Spleen (tissue), 11 donors: ENCODE measurements at regions not wholly inside any gene's neighbourhood (a gene's known extent, or its start where the extent isn't known, plus 50 kb on each side); places are given as distances from the start of the nearest gene placed in this dataset.

Experiments used
- DNase-seq: peaks from one replicate; pipeline ENCODE4 v3.0.0-alpha.2; 2020
- H3K27ac ChIP-seq, 8 donors: fragments of 200-600 bp; sonication (generic) in 7 of 8; 1 replicate in 4 of 8; 2 replicates in 4 of 8; pipeline versions ENCODE4 v1.5.0 to v1.8.0; 2016 to 2021; ENCODE audit warnings: inconsistent platforms in 4 of 8, mild to moderate bottlenecking in 4 of 8, moderate library complexity in 1 of 8
- H3K27me3 ChIP-seq, 7 donors: fragments of 200-600 bp; sonication (generic) in 6 of 7; replicated peaks in 1 of 7; 1 replicate in 4 of 7; 2 replicates in 3 of 7; pipeline versions ENCODE4 v1.5.0 to v1.8.0; 2016 to 2021; ENCODE audit warnings: inconsistent platforms in 3 of 7, mild to moderate bottlenecking in 1 of 7
- H3K36me3 ChIP-seq, 6 donors: fragments of 200-600 bp; sonication (generic) in 5 of 6; 1 replicate in 4 of 6; 2 replicates in 2 of 6; pipeline versions ENCODE4 v1.5.0 to v1.8.0; 2016 to 2021; ENCODE audit warnings: inconsistent platforms in 2 of 6
- H3K4me1 ChIP-seq, 6 donors: fragments of 200-600 bp; sonication (generic) in 5 of 6; 1 replicate in 3 of 6; 2 replicates in 3 of 6; pipeline versions ENCODE4 v1.5.0 to v1.8.0; 2016 to 2021; ENCODE audit warnings: inconsistent platforms in 3 of 6
- H3K4me3 ChIP-seq, 8 donors: fragments of 200-600 bp; sonication (generic) in 7 of 8; 1 replicate in 4 of 8; 2 replicates in 4 of 8; pipeline versions ENCODE4 v1.5.0 to v1.8.0; 2016 to 2021; ENCODE audit warnings: inconsistent platforms in 4 of 8, mild to moderate bottlenecking in 4 of 8, moderate library complexity in 2 of 8
- H3K9me3 ChIP-seq, 8 donors: fragments of 200-600 bp; sonication (generic) in 7 of 8; 1 replicate in 4 of 8; 2 replicates in 4 of 8; pipeline versions ENCODE4 v1.5.0 to v1.8.0; 2016 to 2021; ENCODE audit warnings: inconsistent platforms in 4 of 8
- CTCF ChIP-seq, 11 experiments: fragments of 200-600 bp in 7 of 11; fragments of 450-650 bp in 4 of 11; sonication (generic) in 4 of 11; IDR thresholded peaks in 8 of 11; conservative IDR thresholded peaks in 3 of 11; 1 replicate in 7 of 11; 2 replicates in 4 of 11; pipeline versions ENCODE4 v1.4.0 to v1.8.0; 2016 to 2021; ENCODE audit warnings: antibody characterized with exemption in 11 of 11, inconsistent platforms in 4 of 11, mild to moderate bottlenecking in 1 of 11
- POLR2A ChIP-seq, 3 donors: fragments of 450-650 bp; IDR thresholded peaks; one replicate each; pipeline ENCODE4 v1.5.1; 2017; ENCODE audit warnings: antibody characterized with exemption in 3 of 3, mild to moderate bottlenecking in 1 of 3
- POLR2AphosphoS5 ChIP-seq, 3 donors: sonication (generic); formaldehyde crosslinking; IDR thresholded peaks; one replicate each; pipeline ENCODE4 v1.5.1; 2017; ENCODE audit warnings: antibody characterized with exemption in 3 of 3
- WGBS, 5 donors: extraction: QIAGEN DNeasy Blood & Tissue Kit in 3 of 5; methylation state at CpG; one replicate each; pipeline versions ENCODE4 v1.1.5 to v1.1.7; 2013 to 2018; 5-methylcytosine and 5-hydroxymethylcytosine counted together
- intact Hi-C: fragments of 100-400 bp; cut with DNase I; formaldehyde crosslinking; loops from one replicate; pipeline ENCODE4 v1.15.0; 2023; ENCODE audit warnings: low total_unique reads
- donor health status: healthy with polysubstance abuse.
- donor health status: DM: no; HTN: no; CAD: no; lungs with moderate emphysema.
- donor health status: DM: no; HTN: no; CAD: no.
- donor health status: Bipolar disorder and iron deficiency.
- donor health status: healthy.
- donor health status: DM: no; HTN: no; CAD: no.
- donor health status: DM: yes; HTN: yes; CAD: no.

DNA sequence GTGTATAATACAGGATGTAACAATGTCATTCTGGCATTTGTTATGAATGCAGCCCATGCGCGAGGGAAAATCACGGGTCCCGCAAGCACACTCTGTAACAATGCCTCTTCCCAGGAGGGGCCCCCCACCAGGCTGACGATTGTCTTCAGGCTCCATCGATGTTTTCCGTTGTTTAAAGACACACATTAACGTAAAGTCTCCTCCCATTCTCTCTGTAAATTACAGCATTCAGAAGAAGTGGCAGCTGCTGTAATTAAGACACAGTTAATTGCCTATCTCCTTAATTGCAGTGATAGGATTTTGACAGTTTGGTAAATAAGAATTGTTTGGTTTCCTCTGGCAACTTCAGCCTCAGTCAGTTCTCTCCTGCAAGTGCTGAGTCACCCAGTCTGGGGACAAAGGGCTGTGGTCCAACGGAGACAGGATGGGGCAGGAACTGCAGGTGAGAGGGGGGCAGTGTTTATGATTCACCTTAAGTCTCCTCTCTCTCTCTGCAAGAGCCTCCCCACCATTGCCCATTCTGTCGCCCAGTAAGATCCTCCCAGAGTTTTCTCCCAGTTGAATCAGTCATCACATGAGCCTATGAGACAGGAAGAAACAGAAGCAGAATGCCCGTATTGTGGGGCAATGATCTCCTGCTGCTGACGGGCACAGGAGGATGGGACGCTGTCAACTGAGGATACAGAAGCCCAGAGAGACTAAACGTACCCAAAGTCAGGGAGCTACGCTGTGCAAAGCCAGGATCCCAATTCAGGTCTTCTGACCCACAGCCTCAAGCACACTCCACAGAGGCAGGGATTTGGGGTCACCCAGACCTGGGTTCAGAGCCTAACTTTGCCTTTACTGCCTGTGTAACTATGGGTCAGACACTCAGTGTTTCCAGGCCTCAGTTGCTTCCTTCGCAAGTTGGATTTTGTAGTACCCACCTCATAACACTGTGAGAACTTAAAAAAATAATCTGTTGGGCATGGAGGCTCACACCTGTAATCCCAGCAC, 110.0 kb downstream of the ADSS2 start:
- WGBS, 5 donors, result 36 to 50% (median 37%) methylated on average over 15 to 16 of the region's 16 CpGs
- intact Hi-C loops, result no loop called here

DNA sequence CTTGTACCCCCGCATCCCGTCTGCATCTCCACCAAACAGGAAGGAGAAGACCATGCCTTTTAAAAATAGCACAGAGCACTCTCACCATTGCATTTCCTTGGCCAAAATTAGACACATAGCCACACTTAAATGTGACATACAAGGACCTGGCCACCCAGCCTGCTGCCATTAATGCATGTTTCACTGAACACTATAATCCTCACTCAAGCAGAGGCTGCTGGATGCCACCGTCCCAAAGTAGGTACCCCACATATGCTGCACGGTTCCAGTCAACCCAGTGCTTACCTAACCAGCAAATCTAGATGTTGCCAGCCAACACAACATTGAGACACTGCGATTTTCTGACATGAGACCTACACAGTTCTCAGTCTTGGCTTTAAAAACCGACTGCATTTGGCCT, 107.7 kb downstream of the ADSS2 start:
- Histone ChIP-seq H3K27ac (no peak overlapping the region), H3K27me3 (no peaks in the 10 kb centered on the region), H3K4me1 (peaks cover 0 to 6% (median 0%) of the 10 kb centered on the region in 6 donors), H3K9me3 (peaks cover 0 to 17% (median 9%) of the 10 kb centered on the region in 8 donors), H3K4me3 (no peak overlapping the region), H3K36me3 (no peaks in the 10 kb centered on the region)
- WGBS, 5 donors, result 79 to 87% (median 84%) methylated on average over 6 of the region's 6 CpGs
- intact Hi-C loops, result no loop called here
- TF ChIP-seq POLR2AphosphoS5 (IDR thresholded peaks at IDR 0.05) (no peak), POLR2A (IDR thresholded peaks at IDR 0.05) (no peak), CTCF (IDR thresholded peaks at IDR 0.05 in 8 of 11, conservative IDR thresholded peaks at IDR 0.05 in 3 of 11) (no peak)
- no peak for DNase-seq

More for the DNA sequence above, 110.0 kb downstream of the ADSS2 start:
- DNase-seq, result no peak
- H3K36me3 ChIP-seq, result no peaks in the 10 kb centered on the region
- TF ChIP-seq POLR2AphosphoS5 (IDR thresholded peaks at IDR 0.05) (no peak), POLR2A (IDR thresholded peaks at IDR 0.05) (no peak), CTCF (IDR thresholded peaks at IDR 0.05 in 8 of 11, conservative IDR thresholded peaks at IDR 0.05 in 3 of 11) (no peak)
- peaks cover 0 to 4% (median 4%) of the 10 kb centered on the region in 8 donors for H3K9me3 ChIP-seq
- no peaks in the 10 kb centered on the region for H3K27me3 ChIP-seq
- H3K27ac ChIP-seq, result peak overlapping the region in 1 of 8 donors; percentile 50
- no peak overlapping the region for H3K4me3 ChIP-seq
- peaks cover 0 to 6% (median 0%) of the 10 kb centered on the region in 6 donors for H3K4me1 ChIP-seq

GRCh38 chr1:244346972-244347618, 104.6 kb downstream of the ADSS2 start:
- intact Hi-C loops, result no loop called here
- no peak for DNase-seq
- Histone ChIP-seq H3K4me3 (no peak overlapping the region), H3K27ac (no peak overlapping the region), H3K27me3 (no peaks in the 10 kb centered on the region), H3K9me3 (peaks cover 0 to 17% (median 9%) of the 10 kb centered on the region in 8 donors), H3K4me1 (peaks cover 0 to 18% (median 8%) of the 10 kb centered on the region in 6 donors), H3K36me3 (no peaks in the 10 kb centered on the region)
- WGBS, 5 donors, result 89 to 97% (median 95%) methylated on average over 6 of the region's 6 CpGs
- TF ChIP-seq CTCF (IDR thresholded peaks at IDR 0.05 in 8 of 11, conservative IDR thresholded peaks at IDR 0.05 in 3 of 11) (no peak), POLR2A (IDR thresholded peaks at IDR 0.05) (no peak)

- Histone ChIP-seq H3K27ac (no peak overlapping the region), H3K36me3 (no peaks in the 10 kb centered on the region), H3K9me3 (peaks cover 0 to 17% (median 9%) of the 10 kb centered on the region in 8 donors), H3K4me1 (peaks cover 0 to 18% (median 9%) of the 10 kb centered on the region in 6 donors), H3K4me3 (no peak overlapping the region), H3K27me3 (no peaks in the 10 kb centered on the region)
- DNase-seq, result no peak
- intact Hi-C loops, result no loop called here
- TF ChIP-seq POLR2A (IDR thresholded peaks at IDR 0.05), result no peak
- 86 to 91% (median 89%) methylated on average over 3 of the region's 3 CpGs for WGBS, 5 donors
Observed at GRCh38 chr1:244347942-244348341, 103.8 kb downstream of the ADSS2 start.
